Transverse colon (tissue), 4 donors: ENCODE measurements at regions not wholly inside any gene's neighbourhood (a gene's known extent, or its start where the extent isn't known, plus 50 kb on each side); places are given as distances from the start of the nearest gene placed in this dataset.

Experiments
- DNase-seq: peaks from one replicate; pipeline ENCODE4 v3.0.0-alpha.2; 2019
- H3K27ac ChIP-seq, 4 donors: fragments of 200-600 bp; sonication (generic); 2 replicates each; pipeline ENCODE4 v1.5.1; 2016 to 2018; ENCODE audit warnings: inconsistent platforms in 4 of 4
- H3K27me3 ChIP-seq: fragments of 200-600 bp; sonication (generic); 2 replicates; pipeline ENCODE4 v1.5.1; 2017; ENCODE audit warnings: inconsistent platforms
- H3K36me3 ChIP-seq, 4 donors: fragments of 200-600 bp; sonication (generic); 2 replicates each; pipeline ENCODE4 v1.5.1; 2017 to 2019; ENCODE audit warnings: inconsistent platforms in 4 of 4
- H3K4me1 ChIP-seq, 4 donors: fragments of 200-600 bp; sonication (generic); 2 replicates each; pipeline ENCODE4 v1.5.1; 2017 to 2020; ENCODE audit warnings: inconsistent platforms in 4 of 4
- H3K4me3 ChIP-seq, 4 donors: fragments of 200-600 bp; sonication (generic); 1 replicate in 1 of 4; 2 replicates in 3 of 4; pipeline versions ENCODE4 v1.5.1 to v1.6.1; 2017 to 2019; ENCODE audit warnings: inconsistent platforms in 4 of 4
- H3K9me3 ChIP-seq, 2 donors: fragments of 200-600 bp; sonication (generic); 2 replicates each; pipeline ENCODE4 v1.5.1; 2017 to 2019; ENCODE audit warnings: inconsistent platforms in 2 of 2
- EP300 ChIP-seq: sonication (generic); formaldehyde crosslinking; IDR thresholded peaks from one replicate; pipeline ENCODE4 v1.6.1; 2017; ENCODE audit warnings: antibody characterized with exemption, low read depth
- POLR2A ChIP-seq: fragments of 450-650 bp; IDR thresholded peaks from one replicate; pipeline ENCODE4 v1.6.1; 2016; ENCODE audit warnings: antibody characterized with exemption, mild to moderate bottlenecking, moderate library complexity
- POLR2AphosphoS5 ChIP-seq, 3 donors: sonication (generic); formaldehyde crosslinking; IDR thresholded peaks; one replicate each; pipeline ENCODE4 v1.6.1; 2016; ENCODE audit warnings: antibody characterized with exemption in 3 of 3
- WGBS, 2 donors: methylation state at CpG; one replicate each; pipeline ENCODE4 v1.1.5; 2018; ENCODE audit warnings: low coverage in 1 of 2; 5-methylcytosine and 5-hydroxymethylcytosine counted together
- in situ Hi-C, 4 donors: fragments of 200-750 bp; cut with MboI; loops; one replicate each; pipeline versions ENCODE4 v1.15.0 to v1.15.1; 2017; ENCODE audit warnings: low sequenced_read_pairs in 3 of 4, low pct_ligation_motif_present in 1 of 4, low pct_unique_long_range_greater_than_20kb in 1 of 4
- intact Hi-C: fragments of 100-400 bp; cut with DNase I; formaldehyde crosslinking; loops from one replicate; pipeline ENCODE4 v1.15.1; 2023; ENCODE audit warnings: low total_unique reads
- TF ChIP-seq, protein P1 (sequence below), 5 experiments: fragments of 200-600 bp in 3 of 5; fragments of 450-650 bp in 2 of 5; sonication (generic) in 3 of 5; IDR thresholded peaks; 1 replicate in 2 of 5; 2 replicates in 3 of 5; pipeline ENCODE4 v1.5.1; 2016 to 2017; ENCODE audit warnings: antibody characterized with exemption in 5 of 5, inconsistent platforms in 3 of 5, mild to moderate bottlenecking in 2 of 5, moderate library complexity in 1 of 5

DNA sequence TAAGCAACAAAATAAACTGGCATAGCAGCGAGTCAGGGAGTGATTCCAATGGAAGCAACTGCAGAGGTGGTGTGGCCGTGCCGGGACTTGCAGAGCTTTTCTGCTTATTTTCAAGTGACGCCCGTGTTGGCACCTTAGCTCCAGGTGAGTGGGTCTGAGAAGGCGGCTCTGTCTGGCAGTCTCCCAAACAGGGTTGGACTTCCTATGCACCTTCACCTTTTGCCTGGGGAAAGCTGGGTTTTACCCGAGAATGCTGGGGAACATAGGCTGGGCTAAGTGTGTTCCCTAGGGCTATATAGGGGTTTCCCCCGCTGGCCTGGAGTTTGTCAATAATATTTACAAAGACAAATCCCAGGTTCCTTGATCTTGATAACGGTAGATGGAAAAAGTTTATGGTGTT is 179.9 kb upstream of the TBL1XR1 start:
- Histone ChIP-seq H3K4me3 (no peak overlapping the region), H3K4me1 (peaks cover 0 to 4% (median 0%) of the 10 kb centered on the region in 4 donors), H3K27me3 (no peaks in the 10 kb centered on the region), H3K9me3 (peaks cover 5 to 6% of the 10 kb centered on the region in 2 donors), H3K27ac (no peak overlapping the region), H3K36me3 (no peaks in the 10 kb centered on the region)
- TF ChIP-seq POLR2A (no peak), EP300 (no peak), POLR2AphosphoS5 (IDR thresholded peaks at IDR 0.05) (no peak)
- TF ChIP-seq, protein P1, sequence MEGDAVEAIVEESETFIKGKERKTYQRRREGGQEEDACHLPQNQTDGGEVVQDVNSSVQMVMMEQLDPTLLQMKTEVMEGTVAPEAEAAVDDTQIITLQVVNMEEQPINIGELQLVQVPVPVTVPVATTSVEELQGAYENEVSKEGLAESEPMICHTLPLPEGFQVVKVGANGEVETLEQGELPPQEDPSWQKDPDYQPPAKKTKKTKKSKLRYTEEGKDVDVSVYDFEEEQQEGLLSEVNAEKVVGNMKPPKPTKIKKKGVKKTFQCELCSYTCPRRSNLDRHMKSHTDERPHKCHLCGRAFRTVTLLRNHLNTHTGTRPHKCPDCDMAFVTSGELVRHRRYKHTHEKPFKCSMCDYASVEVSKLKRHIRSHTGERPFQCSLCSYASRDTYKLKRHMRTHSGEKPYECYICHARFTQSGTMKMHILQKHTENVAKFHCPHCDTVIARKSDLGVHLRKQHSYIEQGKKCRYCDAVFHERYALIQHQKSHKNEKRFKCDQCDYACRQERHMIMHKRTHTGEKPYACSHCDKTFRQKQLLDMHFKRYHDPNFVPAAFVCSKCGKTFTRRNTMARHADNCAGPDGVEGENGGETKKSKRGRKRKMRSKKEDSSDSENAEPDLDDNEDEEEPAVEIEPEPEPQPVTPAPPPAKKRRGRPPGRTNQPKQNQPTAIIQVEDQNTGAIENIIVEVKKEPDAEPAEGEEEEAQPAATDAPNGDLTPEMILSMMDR (IDR thresholded peaks at IDR 0.05) = no peak
- intact Hi-C loops (loop anchor here (10.0 kb wide), 1 partner anchor 58 kb away; no protein-coding TSS in a partner anchor), in situ Hi-C loops (no loop called here)
- peak; percentile 65 for DNase-seq
- WGBS, 2 donors = 54 to 59% methylated on average over 7 to 9 of the region's 9 CpGs

DNA sequence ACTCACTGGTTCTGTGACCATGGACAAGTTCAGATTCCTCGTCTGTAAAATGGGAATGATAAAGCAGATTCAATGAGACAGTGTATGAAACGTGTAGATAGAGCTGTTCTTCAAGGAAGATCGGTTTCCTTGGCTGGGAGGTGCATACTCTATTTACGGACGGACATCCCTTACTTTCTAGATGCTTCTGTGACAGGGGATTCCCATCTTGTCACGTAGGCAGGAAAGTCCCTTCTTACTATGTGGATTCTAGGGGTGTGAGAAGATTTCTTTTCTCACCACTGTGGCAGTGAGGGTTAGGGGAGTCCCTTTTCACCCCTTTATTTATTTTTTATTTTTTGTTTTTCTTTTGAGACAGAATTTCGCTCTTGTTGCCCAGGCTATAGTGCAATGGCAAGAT is 180.9 kb upstream of the TBL1XR1 start:
- intact Hi-C loops = loop anchor here (10.0 kb wide), 1 partner anchor 57 kb away; no protein-coding TSS in a partner anchor
- TF ChIP-seq, protein P1 (IDR thresholded peaks at IDR 0.05) = no peak
- TF ChIP-seq EP300 (no peak), POLR2AphosphoS5 (IDR thresholded peaks at IDR 0.05) (no peak)

DNA sequence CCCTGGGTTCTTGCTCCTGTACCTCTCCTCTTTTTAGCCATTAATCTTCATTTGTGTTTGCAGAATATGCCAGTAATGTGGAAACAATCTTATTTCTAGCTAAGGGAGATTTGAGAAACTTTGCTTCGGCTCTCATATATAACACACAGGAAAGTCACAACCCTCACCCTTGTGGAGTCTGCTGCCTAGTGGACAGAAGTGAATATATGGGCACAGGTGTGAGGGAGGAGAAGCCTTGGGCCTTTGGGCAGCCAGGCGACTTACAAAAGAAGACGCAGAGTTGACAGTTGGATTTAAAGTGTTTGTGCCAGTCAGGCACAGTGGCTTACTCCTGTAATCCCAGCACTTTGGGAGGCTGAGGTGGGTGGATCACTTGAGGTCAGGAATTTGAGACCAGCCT is 181.8 kb upstream of the TBL1XR1 start:
- Histone ChIP-seq H3K4me1 (peaks cover 0 to 4% (median 0%) of the 10 kb centered on the region in 4 donors), H3K4me3 (no peak overlapping the region), H3K9me3 (peaks cover 5 to 6% of the 10 kb centered on the region in 2 donors), H3K27ac (no peak overlapping the region), H3K27me3 (no peaks in the 10 kb centered on the region), H3K36me3 (no peaks in the 10 kb centered on the region)
- TF ChIP-seq, protein P1 (IDR thresholded peaks at IDR 0.05) = peak in 1 of 5 experiments; percentile 13
- no peak for TF ChIP-seq EP300
- no peak for DNase-seq
- in situ Hi-C loops (no loop called here), intact Hi-C loops (loop anchor here (10.0 kb wide), 1 partner anchor 56 kb away; no protein-coding TSS in a partner anchor)
- WGBS, 2 donors = 84 to 85% methylated on average over 3 of the region's 3 CpGs

More for the DNA sequence above, 180.9 kb upstream of the TBL1XR1 start:
- no peaks in the 10 kb centered on the region for H3K27me3 ChIP-seq
- peaks cover 0 to 4% (median 0%) of the 10 kb centered on the region in 4 donors for H3K4me1 ChIP-seq
- no peaks in the 10 kb centered on the region for H3K36me3 ChIP-seq
- no peak for DNase-seq
- 63 to 79% methylated on average over 7 of the region's 7 CpGs for WGBS, 2 donors
- no peak overlapping the region for H3K4me3 ChIP-seq
- peaks cover 5 to 6% of the 10 kb centered on the region in 2 donors for H3K9me3 ChIP-seq
- H3K27ac ChIP-seq = no peak overlapping the region
- in situ Hi-C loops = no loop called here

DNA sequence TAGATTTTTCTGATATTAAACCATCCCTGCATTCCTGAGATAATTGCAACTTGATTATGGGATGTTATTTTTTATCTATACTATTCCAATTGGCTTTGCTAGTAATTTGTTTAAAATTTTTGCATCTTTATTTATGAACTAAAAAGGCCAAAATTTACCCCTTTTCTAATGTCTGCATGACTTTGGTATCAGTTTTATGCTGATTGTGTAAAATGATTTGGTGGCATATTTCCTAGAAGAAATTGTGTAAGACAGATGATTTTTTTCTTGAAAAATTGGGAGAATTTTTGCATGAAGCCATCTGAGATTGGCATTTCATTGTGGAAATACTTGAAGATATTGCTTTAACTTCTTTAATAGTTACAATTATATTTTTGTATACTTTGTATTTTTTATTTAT is 183.8 kb upstream of the TBL1XR1 start:
- in situ Hi-C loops = no loop called here
- Histone ChIP-seq H3K27me3 (no peaks in the 10 kb centered on the region), H3K27ac (no peak overlapping the region), H3K36me3 (no peaks in the 10 kb centered on the region), H3K9me3 (peaks cover 5 to 6% of the 10 kb centered on the region in 2 donors), H3K4me3 (no peak overlapping the region), H3K4me1 (peaks cover 0 to 4% (median 0%) of the 10 kb centered on the region in 4 donors)
- intact Hi-C loops = no loop called here
- DNase-seq = no peak
- no peak for TF ChIP-seq POLR2A
- TF ChIP-seq, protein P1 (IDR thresholded peaks at IDR 0.05) = no peak
- TF ChIP-seq EP300 = no peak
- no peak for TF ChIP-seq POLR2AphosphoS5 (IDR thresholded peaks at IDR 0.05)
